ENCODE measurements at regions not wholly inside any gene's neighbourhood (a gene's known extent, or its start where the extent isn't known, plus 50 kb on each side); places are given as distances from the start of the nearest gene placed in this dataset.
"Not testable (repeated sequence)": the region's sequence is repeated elsewhere in the genome, so short reads cannot be mapped to it uniquely, and the experiment has no call there.

DNA sequence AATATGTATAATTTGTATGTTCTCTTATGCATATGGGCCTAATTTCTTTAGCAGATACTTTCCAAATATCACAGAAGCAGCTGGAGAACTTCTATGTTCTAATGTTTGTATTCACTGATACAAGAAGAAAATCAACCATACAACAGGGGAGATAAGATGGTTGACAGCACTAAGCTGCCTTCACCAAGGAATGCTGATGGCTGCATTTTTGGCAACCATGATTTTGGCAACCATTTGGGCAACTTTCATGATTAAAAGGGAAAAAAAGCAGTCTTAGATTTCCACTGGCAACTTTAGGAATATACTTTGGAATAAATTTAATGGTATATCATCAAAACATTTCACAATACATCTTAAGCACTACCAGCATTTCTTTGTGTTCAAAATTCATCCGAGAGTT, 740.3 kb upstream of the CDH6 start:
- in situ Hi-C loops (cut with HindIII; ENCODE audit: low pct_ligation_motif_present, low sequenced_read_pairs): no loop called here
- no peaks in the 10 kb centered on the region for H3K36me3 ChIP-seq (replicated peaks)
- no peak overlapping the region for H3K27ac ChIP-seq
- no peak overlapping the region for H3K4me3 ChIP-seq (ENCODE audit: low read depth, low read length)
- TF ChIP-seq, protein P1, sequence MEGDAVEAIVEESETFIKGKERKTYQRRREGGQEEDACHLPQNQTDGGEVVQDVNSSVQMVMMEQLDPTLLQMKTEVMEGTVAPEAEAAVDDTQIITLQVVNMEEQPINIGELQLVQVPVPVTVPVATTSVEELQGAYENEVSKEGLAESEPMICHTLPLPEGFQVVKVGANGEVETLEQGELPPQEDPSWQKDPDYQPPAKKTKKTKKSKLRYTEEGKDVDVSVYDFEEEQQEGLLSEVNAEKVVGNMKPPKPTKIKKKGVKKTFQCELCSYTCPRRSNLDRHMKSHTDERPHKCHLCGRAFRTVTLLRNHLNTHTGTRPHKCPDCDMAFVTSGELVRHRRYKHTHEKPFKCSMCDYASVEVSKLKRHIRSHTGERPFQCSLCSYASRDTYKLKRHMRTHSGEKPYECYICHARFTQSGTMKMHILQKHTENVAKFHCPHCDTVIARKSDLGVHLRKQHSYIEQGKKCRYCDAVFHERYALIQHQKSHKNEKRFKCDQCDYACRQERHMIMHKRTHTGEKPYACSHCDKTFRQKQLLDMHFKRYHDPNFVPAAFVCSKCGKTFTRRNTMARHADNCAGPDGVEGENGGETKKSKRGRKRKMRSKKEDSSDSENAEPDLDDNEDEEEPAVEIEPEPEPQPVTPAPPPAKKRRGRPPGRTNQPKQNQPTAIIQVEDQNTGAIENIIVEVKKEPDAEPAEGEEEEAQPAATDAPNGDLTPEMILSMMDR (IDR thresholded peaks at IDR 0.05; ENCODE audit: low read depth, low read length, missing control alignments): no peak
- no peak for DNase-seq
- H3K27me3 ChIP-seq (replicated peaks): no peaks in the 10 kb centered on the region

- in situ Hi-C loops (cut with HindIII; ENCODE audit: low pct_ligation_motif_present, low sequenced_read_pairs): no loop called here
- H3K36me3 ChIP-seq (replicated peaks): no peaks in the 10 kb centered on the region
- TF ChIP-seq, protein P1 (IDR thresholded peaks at IDR 0.05; ENCODE audit: low read depth, low read length, missing control alignments): no peak
- H3K27ac ChIP-seq: no peak overlapping the region
- H3K4me3 ChIP-seq (ENCODE audit: low read depth, low read length): no peak overlapping the region
- H3K27me3 ChIP-seq (replicated peaks): no peaks in the 10 kb centered on the region
- no peak for DNase-seq
These were observed 743.3 kb upstream of the CDH6 start for GRCh38 chr5:30450153-30450552.

- in situ Hi-C loops (cut with HindIII; ENCODE audit: low pct_ligation_motif_present, low sequenced_read_pairs): no loop called here
These were observed 746.1 kb upstream of the CDH6 start for GRCh38 chr5:30447431-30447830.

GRCh38 chr5:30446456-30446855, 747.0 kb upstream of the CDH6 start:
- DNase-seq: no peak
- no peak overlapping the region for H3K27ac ChIP-seq
- in situ Hi-C loops (cut with HindIII; ENCODE audit: low pct_ligation_motif_present, low sequenced_read_pairs): no loop called here
- H3K4me3 ChIP-seq (ENCODE audit: low read depth, low read length): no peak overlapping the region
- no peaks in the 10 kb centered on the region for H3K36me3 ChIP-seq (replicated peaks)
- TF ChIP-seq, protein P1 (IDR thresholded peaks at IDR 0.05; ENCODE audit: low read depth, low read length, missing control alignments): no peak
- H3K27me3 ChIP-seq (replicated peaks): no peaks in the 10 kb centered on the region

More at GRCh38 chr5:30447431-30447830, 746.1 kb upstream of the CDH6 start:
- Histone ChIP-seq H3K4me3 (ENCODE audit: low read depth, low read length) (no peak overlapping the region), H3K36me3 (replicated peaks) (no peaks in the 10 kb centered on the region), H3K27ac (no peak overlapping the region), H3K27me3 (replicated peaks) (no peaks in the 10 kb centered on the region)
- DNase-seq: no peak
- TF ChIP-seq, protein P1 (IDR thresholded peaks at IDR 0.05; ENCODE audit: low read depth, low read length, missing control alignments): no peak

- Histone ChIP-seq H3K4me3 (ENCODE audit: low read depth, low read length) (no peak overlapping the region), H3K36me3 (replicated peaks) (no peaks in the 10 kb centered on the region), H3K27me3 (replicated peaks) (no peaks in the 10 kb centered on the region), H3K27ac (no peak overlapping the region)
- DNase-seq: no peak
- TF ChIP-seq, protein P1 (IDR thresholded peaks at IDR 0.05; ENCODE audit: low read depth, low read length, missing control alignments): no peak
- in situ Hi-C loops (cut with HindIII; ENCODE audit: low pct_ligation_motif_present, low sequenced_read_pairs): no loop called here
These were observed 754.7 kb upstream of the CDH6 start for GRCh38 chr5:30438785-30439184.

DNA sequence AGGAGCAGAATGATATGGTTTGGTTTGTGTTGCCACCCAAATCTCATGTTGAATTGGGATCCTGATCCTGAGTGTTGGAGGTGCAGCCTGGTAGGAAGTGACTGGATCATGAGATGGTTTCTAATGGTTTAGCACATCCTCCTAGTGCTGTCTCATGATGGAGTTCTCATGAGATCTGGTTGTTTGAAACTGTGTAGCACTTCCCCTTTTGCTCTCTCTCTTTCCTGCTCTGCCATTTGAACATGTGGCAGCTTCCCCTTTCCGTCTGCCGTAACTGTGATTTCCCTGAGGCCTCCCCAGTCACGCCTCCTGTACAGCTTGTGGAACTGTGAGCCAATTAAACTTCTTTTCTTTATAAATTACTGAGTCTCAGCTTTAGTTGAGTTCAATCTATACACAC, 756.8 kb upstream of the CDH6 start:
- TF ChIP-seq, protein P1 (IDR thresholded peaks at IDR 0.05; ENCODE audit: low read depth, low read length, missing control alignments): no peak
- no peak overlapping the region for H3K4me3 ChIP-seq (ENCODE audit: low read depth, low read length)
- DNase-seq: no peak
- in situ Hi-C loops (cut with HindIII; ENCODE audit: low pct_ligation_motif_present, low sequenced_read_pairs): no loop called here
- H3K36me3 ChIP-seq (replicated peaks): no peaks in the 10 kb centered on the region
- H3K27me3 ChIP-seq (replicated peaks): no peaks in the 10 kb centered on the region
- no peak overlapping the region for H3K27ac ChIP-seq

- H3K36me3 ChIP-seq (replicated peaks); DNase-seq; H3K27ac ChIP-seq; H3K4me3 ChIP-seq (ENCODE audit: low read depth, low read length); H3K27me3 ChIP-seq (replicated peaks); in situ Hi-C loops (cut with HindIII; ENCODE audit: low pct_ligation_motif_present, low sequenced_read_pairs): not testable (repeated sequence)
These were observed 764.5 kb upstream of the CDH6 start for GRCh38 chr5:30428866-30429407.

All from brain microvascular endothelial cell (primary cell).